ENCODE measurements at regions not wholly inside any gene's neighbourhood (a gene's known extent, or its start where the extent isn't known, plus 50 kb on each side); places are given as distances from the start of the nearest gene placed in this dataset.

DNA sequence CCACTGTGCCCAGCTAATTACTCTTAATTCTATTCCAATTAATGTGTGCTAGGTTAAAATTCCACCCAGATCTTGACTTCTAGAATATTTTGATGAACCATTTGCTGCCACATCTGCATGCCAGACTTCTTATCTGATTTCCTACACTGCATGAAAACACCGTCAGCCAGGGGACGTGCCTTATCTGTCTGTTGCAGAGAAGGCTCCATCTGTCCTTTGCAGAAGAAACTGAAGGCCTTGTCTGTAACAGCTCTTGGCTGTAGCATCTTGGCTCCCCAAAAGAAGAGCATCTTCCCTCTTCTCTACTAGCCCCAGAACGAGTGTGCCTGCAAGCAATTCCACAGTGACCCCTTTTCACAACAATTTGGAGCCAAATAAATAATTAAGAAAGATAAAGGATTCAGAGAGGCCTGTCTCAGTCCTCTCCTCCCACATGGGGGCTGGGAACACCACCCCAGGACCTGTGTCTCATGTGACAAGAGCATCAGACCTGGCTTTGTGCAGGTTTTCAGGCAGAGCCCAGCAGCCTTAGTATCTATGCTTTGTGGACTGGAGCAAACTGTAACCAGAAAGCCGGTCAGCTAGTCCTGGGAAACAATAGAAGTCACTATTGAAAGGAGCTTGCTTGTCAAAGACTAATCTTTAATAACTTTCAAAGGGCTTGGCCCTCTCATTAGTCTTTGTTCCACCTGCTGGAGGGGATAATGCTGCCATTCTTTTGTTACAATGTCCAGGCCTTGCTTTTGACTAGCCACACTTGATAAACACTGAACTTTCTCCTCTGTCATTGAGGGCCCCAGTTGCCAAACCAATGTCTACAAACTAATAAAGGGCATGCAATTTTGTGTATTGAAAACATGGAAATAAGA lies 84.0 kb upstream of the NEUROD1 start:
- TF ChIP-seq PAX5 (IDR thresholded peaks at IDR 0.05; ENCODE audit: insufficient read depth, low read length, severe bottlenecking) = no peak
- TF ChIP-seq POU2F2 (IDR thresholded peaks at IDR 0.05; ENCODE audit: low read depth, low read length) = no peak
- no peak for TF ChIP-seq POLR2AphosphoS5 (IDR thresholded peaks at IDR 0.05; ENCODE audit: low read depth, low read length)
- TF ChIP-seq TAF1 (IDR thresholded peaks at IDR 0.05; ENCODE audit: low read depth, low read length) = no peak
- TF ChIP-seq SPI1 (IDR thresholded peaks at IDR 0.05; ENCODE audit: low read depth, low read length) = no peak
- TF ChIP-seq POLR2A (IDR thresholded peaks at IDR 0.05; ENCODE audit: low read depth, low read length) = no peak
- DNase-seq (ENCODE audit: insufficient read length, low spot score) (no peak), FAIRE-seq (no peak)

DNA sequence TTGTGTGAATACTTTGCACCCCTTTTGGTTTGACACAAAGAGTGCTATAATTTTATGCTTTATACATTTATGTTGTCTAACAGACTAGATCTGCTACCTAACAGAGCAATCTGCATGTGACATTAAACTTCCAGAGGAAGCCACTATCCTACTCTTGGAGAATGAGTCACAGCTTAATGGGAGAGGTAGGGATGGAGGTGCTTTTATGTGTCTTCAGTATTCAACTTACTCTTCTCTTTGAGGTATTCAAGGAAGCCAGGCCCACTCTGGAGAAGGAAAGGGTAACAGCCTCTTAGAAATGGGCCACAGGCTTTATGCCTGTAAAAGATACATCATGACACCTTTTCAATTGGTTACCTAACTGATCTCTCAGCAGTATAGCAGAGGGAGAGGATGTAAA lies 85.8 kb upstream of the NEUROD1 start:
- DNase-seq (ENCODE audit: insufficient read length, low spot score) (no peak), FAIRE-seq (no peak)
- TF ChIP-seq POLR2A (IDR thresholded peaks at IDR 0.05; ENCODE audit: low read depth, low read length) (no peak), SPI1 (IDR thresholded peaks at IDR 0.05; ENCODE audit: low read depth, low read length) (no peak), PAX5 (IDR thresholded peaks at IDR 0.05; ENCODE audit: insufficient read depth, low read length, severe bottlenecking) (no peak), POU2F2 (IDR thresholded peaks at IDR 0.05; ENCODE audit: low read depth, low read length) (no peak), POLR2AphosphoS5 (IDR thresholded peaks at IDR 0.05; ENCODE audit: low read depth, low read length) (no peak), TAF1 (IDR thresholded peaks at IDR 0.05; ENCODE audit: low read depth, low read length) (no peak)

DNA sequence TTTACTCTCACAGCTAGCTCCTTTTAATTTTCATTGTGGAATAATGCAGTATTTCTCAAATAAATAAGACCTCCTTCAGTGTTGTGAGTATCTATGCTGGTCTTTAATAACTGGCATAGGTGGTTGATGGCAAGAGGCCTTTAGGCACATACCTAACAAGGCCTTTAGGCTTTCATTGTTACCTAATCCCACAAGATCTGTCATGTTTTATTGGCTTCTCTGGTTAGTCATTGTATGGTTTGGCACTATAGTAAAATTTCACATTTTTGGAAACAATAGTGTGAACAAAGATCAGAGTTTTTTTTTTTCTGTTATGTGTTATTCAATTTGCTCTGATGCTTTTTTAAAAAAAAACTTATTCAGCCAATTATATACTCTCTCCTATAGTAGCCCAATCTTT lies 89.8 kb upstream of the NEUROD1 start:
- FAIRE-seq = no peak
- no peak for DNase-seq (ENCODE audit: insufficient read length, low spot score)
- no peak for TF ChIP-seq PAX5 (IDR thresholded peaks at IDR 0.05; ENCODE audit: insufficient read depth, low read length, severe bottlenecking)
- no peak for TF ChIP-seq TAF1 (IDR thresholded peaks at IDR 0.05; ENCODE audit: low read depth, low read length)
- TF ChIP-seq POU2F2 (IDR thresholded peaks at IDR 0.05; ENCODE audit: low read depth, low read length) = no peak
- TF ChIP-seq POLR2A (IDR thresholded peaks at IDR 0.05; ENCODE audit: low read depth, low read length) = no peak

DNA sequence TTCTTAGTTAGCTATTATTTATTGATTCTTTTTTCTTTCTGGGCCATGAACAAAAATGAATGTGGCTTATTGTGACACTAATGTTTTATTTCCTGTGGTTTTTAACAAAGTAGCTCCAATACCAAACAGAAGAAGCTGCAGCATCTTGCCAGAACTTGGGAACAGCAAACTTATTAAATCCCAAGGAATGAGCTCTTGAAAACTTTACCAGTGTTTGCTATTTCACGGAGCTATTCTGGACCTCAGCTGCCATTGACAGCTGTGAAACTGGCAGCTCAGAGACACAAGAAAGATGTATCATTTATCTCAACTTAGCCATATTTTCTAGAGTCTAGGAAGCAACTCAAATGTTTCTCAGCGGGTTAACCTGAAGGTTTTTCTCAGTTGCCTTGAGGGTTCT lies 91.0 kb upstream of the NEUROD1 start:
- TF ChIP-seq POLR2AphosphoS5 (IDR thresholded peaks at IDR 0.05; ENCODE audit: low read depth, low read length) = no peak
- TF ChIP-seq POLR2A (IDR thresholded peaks at IDR 0.05; ENCODE audit: low read depth, low read length) = no peak
- DNase-seq (ENCODE audit: insufficient read length, low spot score) = no peak
- FAIRE-seq = no peak

DNA sequence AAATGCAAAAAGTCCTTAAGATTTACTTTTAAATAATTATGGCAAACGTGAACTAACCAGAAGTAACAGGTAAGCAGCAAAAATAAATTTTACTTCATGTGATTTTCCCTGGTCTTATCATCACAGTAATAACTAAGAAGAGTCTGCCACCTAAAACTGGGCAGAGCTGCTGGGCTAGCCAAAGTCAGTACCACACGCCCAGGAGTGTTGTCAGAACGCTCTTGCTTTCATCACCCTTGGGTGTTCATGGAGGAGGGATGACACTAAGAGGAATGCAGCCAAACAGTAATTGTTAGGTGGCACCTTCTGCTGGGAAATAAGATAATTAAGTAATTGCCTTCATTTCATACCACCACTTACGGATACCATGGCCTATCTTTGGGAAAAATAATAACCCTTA lies 92.0 kb upstream of the NEUROD1 start:
- FAIRE-seq (no peak), DNase-seq (ENCODE audit: insufficient read length, low spot score) (no peak)
- TF ChIP-seq TAF1 (IDR thresholded peaks at IDR 0.05; ENCODE audit: low read depth, low read length) = no peak
- TF ChIP-seq PAX5 (IDR thresholded peaks at IDR 0.05; ENCODE audit: insufficient read depth, low read length, severe bottlenecking) = no peak
- TF ChIP-seq POLR2A (IDR thresholded peaks at IDR 0.05; ENCODE audit: low read depth, low read length) = no peak
- no peak for TF ChIP-seq SPI1 (IDR thresholded peaks at IDR 0.05; ENCODE audit: low read depth, low read length)
- no peak for TF ChIP-seq POU2F2 (IDR thresholded peaks at IDR 0.05; ENCODE audit: low read depth, low read length)
- TF ChIP-seq POLR2AphosphoS5 (IDR thresholded peaks at IDR 0.05; ENCODE audit: low read depth, low read length) = no peak

DNA sequence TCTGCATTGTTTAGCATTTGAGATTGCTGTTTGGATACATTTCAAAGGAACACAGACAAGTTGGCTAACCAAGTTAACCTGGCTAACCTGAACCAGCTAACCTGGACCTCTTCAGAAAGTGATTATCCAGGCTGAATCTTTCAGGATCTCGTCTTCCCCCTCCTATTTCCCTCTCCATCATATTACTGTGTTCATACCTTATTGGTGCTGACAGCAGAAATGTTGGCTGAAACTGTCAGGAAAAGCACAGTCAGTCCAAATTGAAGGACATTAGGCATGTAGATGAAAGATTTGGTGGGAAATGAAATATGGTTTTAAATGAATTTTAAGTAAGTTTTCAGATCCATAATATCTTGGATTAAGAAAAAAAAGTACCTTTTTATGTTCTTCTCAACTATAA lies 92.5 kb upstream of the NEUROD1 start:
- FAIRE-seq (no peak), DNase-seq (ENCODE audit: insufficient read length, low spot score) (no peak)
- TF ChIP-seq PAX5 (IDR thresholded peaks at IDR 0.05; ENCODE audit: insufficient read depth, low read length, severe bottlenecking) (no peak), POLR2AphosphoS5 (IDR thresholded peaks at IDR 0.05; ENCODE audit: low read depth, low read length) (no peak), SPI1 (IDR thresholded peaks at IDR 0.05; ENCODE audit: low read depth, low read length) (no peak), POLR2A (IDR thresholded peaks at IDR 0.05; ENCODE audit: low read depth, low read length) (no peak), POU2F2 (IDR thresholded peaks at IDR 0.05; ENCODE audit: low read depth, low read length) (no peak), TAF1 (IDR thresholded peaks at IDR 0.05; ENCODE audit: low read depth, low read length) (no peak)

DNA sequence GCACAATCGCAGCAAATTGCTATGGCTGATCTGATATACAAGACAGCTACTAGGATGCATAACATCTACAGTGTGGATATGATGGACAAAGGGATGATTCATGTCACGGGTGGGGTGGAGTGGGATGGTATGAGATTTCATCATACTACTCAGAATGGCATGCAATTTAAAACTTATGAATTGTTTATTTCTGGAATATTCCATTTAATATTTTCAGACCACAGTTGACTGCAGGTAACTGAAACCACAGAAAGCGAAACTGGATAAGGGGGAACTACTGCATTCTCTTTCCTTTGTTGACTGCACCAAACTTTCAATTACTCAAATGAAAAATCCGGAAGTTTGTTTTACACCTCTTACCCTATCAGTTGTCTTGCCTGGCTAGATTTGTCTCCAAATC lies 94.4 kb upstream of the NEUROD1 start:
- TF ChIP-seq POLR2AphosphoS5 (IDR thresholded peaks at IDR 0.05; ENCODE audit: low read depth, low read length) (no peak), POLR2A (IDR thresholded peaks at IDR 0.05; ENCODE audit: low read depth, low read length) (no peak), PAX5 (IDR thresholded peaks at IDR 0.05; ENCODE audit: insufficient read depth, low read length, severe bottlenecking) (no peak), SPI1 (IDR thresholded peaks at IDR 0.05; ENCODE audit: low read depth, low read length) (no peak)
- FAIRE-seq = no peak
- no peak for DNase-seq (ENCODE audit: insufficient read length, low spot score)

DNA sequence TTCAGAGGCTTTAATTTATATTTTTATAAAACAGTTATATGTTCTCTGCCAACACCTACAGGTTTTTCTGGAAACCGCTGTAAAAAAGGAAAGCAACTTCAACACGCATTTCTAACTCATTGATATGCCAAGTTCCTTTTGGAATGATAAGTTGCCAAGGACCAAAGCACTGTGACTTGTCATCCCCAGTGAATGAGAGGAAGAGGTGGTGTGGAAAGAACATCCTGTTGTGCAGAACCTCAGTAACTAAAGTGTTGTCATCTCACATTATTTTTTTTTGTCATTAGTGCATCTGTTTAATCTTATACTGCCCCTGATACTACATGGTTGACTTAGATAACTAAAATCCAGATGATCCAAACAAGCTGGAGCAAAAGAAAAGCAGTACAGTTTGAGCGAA lies 96.0 kb upstream of the NEUROD1 start:
- TF ChIP-seq TAF1 (IDR thresholded peaks at IDR 0.05; ENCODE audit: low read depth, low read length) (no peak), PAX5 (IDR thresholded peaks at IDR 0.05; ENCODE audit: insufficient read depth, low read length, severe bottlenecking) (no peak), POU2F2 (IDR thresholded peaks at IDR 0.05; ENCODE audit: low read depth, low read length) (no peak), POLR2A (IDR thresholded peaks at IDR 0.05; ENCODE audit: low read depth, low read length) (no peak), POLR2AphosphoS5 (IDR thresholded peaks at IDR 0.05; ENCODE audit: low read depth, low read length) (no peak), SPI1 (IDR thresholded peaks at IDR 0.05; ENCODE audit: low read depth, low read length) (no peak)
- FAIRE-seq = no peak

DNA sequence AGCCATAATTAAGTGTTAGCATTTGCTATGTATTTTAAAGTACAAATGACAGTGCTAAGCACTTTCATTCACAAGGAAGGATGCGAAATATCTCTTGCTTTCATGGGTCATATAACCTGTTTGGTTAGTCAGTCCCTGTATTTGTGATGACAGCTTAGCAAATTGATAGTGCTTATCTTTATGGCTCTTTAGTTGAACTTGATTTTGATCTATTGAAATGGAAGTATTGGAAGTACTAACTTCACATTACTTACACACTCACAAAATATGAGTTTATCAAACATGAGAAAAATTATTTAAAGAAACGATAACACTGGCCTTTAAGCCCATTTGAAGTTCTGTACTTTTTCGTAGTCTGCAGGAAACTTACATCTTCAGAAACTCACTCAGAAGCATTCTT lies 97.4 kb upstream of the NEUROD1 start:
- FAIRE-seq (no peak), DNase-seq (ENCODE audit: insufficient read length, low spot score) (no peak)
- no peak for TF ChIP-seq POU2F2 (IDR thresholded peaks at IDR 0.05; ENCODE audit: low read depth, low read length)
- no peak for TF ChIP-seq SPI1 (IDR thresholded peaks at IDR 0.05; ENCODE audit: low read depth, low read length)
- no peak for TF ChIP-seq PAX5 (IDR thresholded peaks at IDR 0.05; ENCODE audit: insufficient read depth, low read length, severe bottlenecking)
- no peak for TF ChIP-seq POLR2AphosphoS5 (IDR thresholded peaks at IDR 0.05; ENCODE audit: low read depth, low read length)
- no peak for TF ChIP-seq TAF1 (IDR thresholded peaks at IDR 0.05; ENCODE audit: low read depth, low read length)
- no peak for TF ChIP-seq POLR2A (IDR thresholded peaks at IDR 0.05; ENCODE audit: low read depth, low read length)

More for the DNA sequence above, 96.0 kb upstream of the NEUROD1 start:
- no peak for DNase-seq (ENCODE audit: insufficient read length, low spot score)

DNA sequence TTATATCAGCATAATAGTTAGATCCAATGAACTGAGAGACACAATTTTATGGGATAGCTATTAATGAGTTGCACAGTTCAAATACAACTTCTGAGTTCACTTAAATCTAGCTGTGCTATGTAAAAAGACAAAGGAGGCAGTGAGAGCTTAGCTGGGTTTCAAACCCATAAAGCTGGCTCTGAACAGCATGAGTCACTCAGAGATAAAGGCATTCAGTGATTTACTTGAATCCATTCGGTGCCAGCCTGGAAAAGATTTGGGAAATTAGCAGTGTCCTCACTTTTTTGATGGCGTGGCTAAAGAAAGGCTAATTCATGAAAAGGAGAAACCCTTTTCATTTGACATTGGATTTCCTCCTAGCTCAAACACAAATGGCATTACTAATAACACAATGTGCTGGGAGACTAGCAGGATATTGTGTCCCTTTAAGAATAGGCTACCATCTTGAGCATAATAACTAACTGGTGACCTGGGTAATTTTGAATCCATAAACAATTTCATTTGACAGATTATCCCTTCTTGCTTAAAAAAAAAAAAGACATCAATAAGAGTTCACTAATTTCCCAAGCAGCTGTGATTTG lies 98.4 kb upstream of the NEUROD1 start:
- TF ChIP-seq POU2F2 (IDR thresholded peaks at IDR 0.05; ENCODE audit: low read depth, low read length) = no peak
- no peak for TF ChIP-seq PAX5 (IDR thresholded peaks at IDR 0.05; ENCODE audit: insufficient read depth, low read length, severe bottlenecking)
- TF ChIP-seq TAF1 (IDR thresholded peaks at IDR 0.05; ENCODE audit: low read depth, low read length) = no peak
- no peak for TF ChIP-seq POLR2AphosphoS5 (IDR thresholded peaks at IDR 0.05; ENCODE audit: low read depth, low read length)
- TF ChIP-seq POLR2A (IDR thresholded peaks at IDR 0.05; ENCODE audit: low read depth, low read length) = no peak
- TF ChIP-seq SPI1 (IDR thresholded peaks at IDR 0.05; ENCODE audit: low read depth, low read length) = no peak
- no peak for DNase-seq (ENCODE audit: insufficient read length, low spot score)
- no peak for FAIRE-seq

Measured in GM12891 (cell line).